Ishikawa (cell line): ENCODE measurements at regions not wholly inside any gene's neighbourhood (a gene's known extent, or its start where the extent isn't known, plus 50 kb on each side); places are given as distances from the start of the nearest gene placed in this dataset.

Experiments
- CEBPB ChIP-seq: IDR thresholded peaks from 2 replicates; pipeline ENCODE4 v1.6.1; 2012
- CREB1 ChIP-seq: IDR thresholded peaks from 2 replicates; pipeline ENCODE4 v1.6.1; 2012; ENCODE audit warnings: low read depth
- EGR1 ChIP-seq: IDR thresholded peaks from 2 replicates; pipeline ENCODE4 v1.6.1; 2012
- EP300 ChIP-seq: IDR thresholded peaks from 2 replicates; pipeline ENCODE4 v1.6.1; 2012; ENCODE audit warnings: borderline replicate concordance
- FOXM1 ChIP-seq: IDR thresholded peaks from 2 replicates; pipeline ENCODE4 v1.6.1; 2012; ENCODE audit warnings: low read depth, borderline replicate concordance
- NFIC ChIP-seq: IDR thresholded peaks from 2 replicates; pipeline ENCODE4 v1.6.1; 2012
- RAD21 ChIP-seq: IDR thresholded peaks from 2 replicates; pipeline ENCODE4 v1.6.1; 2012; ENCODE audit warnings: low read depth
- TAF1 ChIP-seq: IDR thresholded peaks from 2 replicates; pipeline ENCODE4 v1.6.1; 2012; ENCODE audit warnings: low read depth, mild to moderate bottlenecking
- TCF12 ChIP-seq: IDR thresholded peaks from 2 replicates; pipeline ENCODE4 v1.6.1; 2012; ENCODE audit warnings: low read depth
- TEAD4 ChIP-seq: IDR thresholded peaks from 2 replicates; pipeline ENCODE4 v1.6.1; 2012
- YY1 ChIP-seq: IDR thresholded peaks from 2 replicates; pipeline ENCODE4 v1.6.1; 2012; ENCODE audit warnings: low read depth
- ZBTB7A ChIP-seq: IDR thresholded peaks from 2 replicates; pipeline ENCODE4 v1.6.1; 2012; ENCODE audit warnings: low read depth
- TF ChIP-seq, protein P1 (sequence below): IDR thresholded peaks from 2 replicates; pipeline ENCODE4 v1.6.1; 2012; ENCODE audit warnings: low read depth, mild to moderate bottlenecking
- TF ChIP-seq, protein P2 (sequence below): IDR thresholded peaks from 2 replicates; pipeline ENCODE4 v1.6.1; 2012
- TF ChIP-seq, protein P3 (sequence below): IDR thresholded peaks from 2 replicates; pipeline ENCODE4 v1.6.1; 2012

DNA sequence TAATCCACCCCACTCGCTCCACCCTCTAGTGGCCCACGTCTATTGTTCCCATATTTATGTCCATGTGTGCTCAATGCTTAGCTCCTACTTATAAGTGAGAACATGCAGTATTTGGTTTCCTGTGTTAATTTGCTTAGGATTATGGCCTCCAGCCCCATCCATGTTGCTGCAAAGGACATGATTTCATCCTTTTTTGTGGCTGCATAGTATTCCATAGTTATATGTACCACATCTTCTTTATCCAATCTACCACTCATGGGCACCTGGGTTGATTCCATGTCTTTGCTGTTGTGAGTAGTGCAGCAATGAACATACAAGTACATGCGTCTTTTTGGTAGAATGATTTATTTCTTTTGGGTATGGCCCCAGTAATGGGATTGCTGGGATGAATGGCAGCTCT is 319.9 kb downstream of the DYSF start:
- TF ChIP-seq, protein P1, sequence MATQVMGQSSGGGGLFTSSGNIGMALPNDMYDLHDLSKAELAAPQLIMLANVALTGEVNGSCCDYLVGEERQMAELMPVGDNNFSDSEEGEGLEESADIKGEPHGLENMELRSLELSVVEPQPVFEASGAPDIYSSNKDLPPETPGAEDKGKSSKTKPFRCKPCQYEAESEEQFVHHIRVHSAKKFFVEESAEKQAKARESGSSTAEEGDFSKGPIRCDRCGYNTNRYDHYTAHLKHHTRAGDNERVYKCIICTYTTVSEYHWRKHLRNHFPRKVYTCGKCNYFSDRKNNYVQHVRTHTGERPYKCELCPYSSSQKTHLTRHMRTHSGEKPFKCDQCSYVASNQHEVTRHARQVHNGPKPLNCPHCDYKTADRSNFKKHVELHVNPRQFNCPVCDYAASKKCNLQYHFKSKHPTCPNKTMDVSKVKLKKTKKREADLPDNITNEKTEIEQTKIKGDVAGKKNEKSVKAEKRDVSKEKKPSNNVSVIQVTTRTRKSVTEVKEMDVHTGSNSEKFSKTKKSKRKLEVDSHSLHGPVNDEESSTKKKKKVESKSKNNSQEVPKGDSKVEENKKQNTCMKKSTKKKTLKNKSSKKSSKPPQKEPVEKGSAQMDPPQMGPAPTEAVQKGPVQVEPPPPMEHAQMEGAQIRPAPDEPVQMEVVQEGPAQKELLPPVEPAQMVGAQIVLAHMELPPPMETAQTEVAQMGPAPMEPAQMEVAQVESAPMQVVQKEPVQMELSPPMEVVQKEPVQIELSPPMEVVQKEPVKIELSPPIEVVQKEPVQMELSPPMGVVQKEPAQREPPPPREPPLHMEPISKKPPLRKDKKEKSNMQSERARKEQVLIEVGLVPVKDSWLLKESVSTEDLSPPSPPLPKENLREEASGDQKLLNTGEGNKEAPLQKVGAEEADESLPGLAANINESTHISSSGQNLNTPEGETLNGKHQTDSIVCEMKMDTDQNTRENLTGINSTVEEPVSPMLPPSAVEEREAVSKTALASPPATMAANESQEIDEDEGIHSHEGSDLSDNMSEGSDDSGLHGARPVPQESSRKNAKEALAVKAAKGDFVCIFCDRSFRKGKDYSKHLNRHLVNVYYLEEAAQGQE = no peak
- TF ChIP-seq EGR1 (no peak), TEAD4 (no peak), TCF12 (no peak), CEBPB (no peak), FOXM1 (no peak), CREB1 (no peak), ZBTB7A (no peak), YY1 (no peak), TAF1 (no peak), RAD21 (no peak), EP300 (no peak), NFIC (no peak)
- TF ChIP-seq, protein P2, sequence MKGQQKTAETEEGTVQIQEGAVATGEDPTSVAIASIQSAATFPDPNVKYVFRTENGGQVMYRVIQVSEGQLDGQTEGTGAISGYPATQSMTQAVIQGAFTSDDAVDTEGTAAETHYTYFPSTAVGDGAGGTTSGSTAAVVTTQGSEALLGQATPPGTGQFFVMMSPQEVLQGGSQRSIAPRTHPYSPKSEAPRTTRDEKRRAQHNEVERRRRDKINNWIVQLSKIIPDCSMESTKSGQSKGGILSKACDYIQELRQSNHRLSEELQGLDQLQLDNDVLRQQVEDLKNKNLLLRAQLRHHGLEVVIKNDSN = no peak
- TF ChIP-seq, protein P3, sequence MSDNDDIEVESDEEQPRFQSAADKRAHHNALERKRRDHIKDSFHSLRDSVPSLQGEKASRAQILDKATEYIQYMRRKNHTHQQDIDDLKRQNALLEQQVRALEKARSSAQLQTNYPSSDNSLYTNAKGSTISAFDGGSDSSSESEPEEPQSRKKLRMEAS = no peak

DNA sequence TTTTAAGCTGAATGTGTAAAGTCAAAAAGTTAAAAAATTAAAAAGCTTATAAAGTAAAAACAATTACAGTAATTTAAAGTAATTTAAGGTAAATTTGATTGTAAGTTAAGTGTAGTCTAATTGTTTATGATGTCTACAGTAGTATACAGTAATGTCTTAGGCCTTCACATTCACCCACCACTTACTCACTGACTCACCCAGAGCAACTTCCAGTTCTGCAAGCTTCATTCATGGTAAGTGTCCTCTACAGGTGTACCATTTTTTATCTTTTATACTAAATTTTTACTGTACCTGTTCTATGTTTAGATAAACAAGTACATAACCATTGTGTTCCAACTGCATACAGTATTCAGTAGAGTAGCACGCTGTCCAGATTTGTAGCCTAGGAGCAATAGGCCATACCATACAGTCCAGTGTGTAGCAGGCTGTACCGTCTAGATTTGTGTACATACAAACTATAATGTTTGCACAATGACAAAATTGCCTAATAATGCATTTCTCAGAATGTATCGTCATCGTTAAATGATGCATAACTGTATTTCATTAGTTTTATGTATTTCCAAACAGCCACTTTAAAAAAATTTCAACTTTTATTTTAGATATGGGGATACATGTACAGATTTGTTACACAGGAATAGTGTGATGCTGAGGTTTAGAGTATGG is 319.3 kb downstream of the DYSF start:
- no peak for TF ChIP-seq EGR1
- TF ChIP-seq YY1 = no peak
- no peak for TF ChIP-seq TAF1
- TF ChIP-seq CEBPB = no peak
- TF ChIP-seq, protein P3 = no peak
- TF ChIP-seq EP300 = no peak
- no peak for TF ChIP-seq NFIC
- TF ChIP-seq FOXM1 = no peak
- TF ChIP-seq ZBTB7A = no peak
- TF ChIP-seq RAD21 = no peak
- no peak for TF ChIP-seq TCF12

DNA sequence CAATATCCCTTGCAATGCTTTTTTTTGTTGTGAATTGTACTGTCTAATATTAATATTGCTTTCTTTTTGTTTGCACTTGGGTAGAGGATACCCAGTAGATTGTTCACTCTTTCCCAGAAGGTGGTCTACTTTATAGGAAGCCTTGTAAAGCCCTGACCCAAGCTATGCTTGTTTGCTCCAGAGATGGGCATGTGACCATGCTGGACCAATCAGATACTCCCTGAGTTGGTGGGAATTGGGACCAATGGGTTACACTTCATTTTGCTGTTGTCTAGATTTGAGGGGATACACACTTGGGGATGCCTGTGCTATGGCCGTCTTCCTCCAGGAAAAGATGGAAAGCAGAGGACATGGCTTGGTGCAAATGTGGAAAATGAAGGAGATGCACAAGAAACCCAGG is 314.3 kb downstream of the DYSF start:
- TF ChIP-seq, protein P3 = no peak
- TF ChIP-seq, protein P2 = peak; percentile 67

DNA sequence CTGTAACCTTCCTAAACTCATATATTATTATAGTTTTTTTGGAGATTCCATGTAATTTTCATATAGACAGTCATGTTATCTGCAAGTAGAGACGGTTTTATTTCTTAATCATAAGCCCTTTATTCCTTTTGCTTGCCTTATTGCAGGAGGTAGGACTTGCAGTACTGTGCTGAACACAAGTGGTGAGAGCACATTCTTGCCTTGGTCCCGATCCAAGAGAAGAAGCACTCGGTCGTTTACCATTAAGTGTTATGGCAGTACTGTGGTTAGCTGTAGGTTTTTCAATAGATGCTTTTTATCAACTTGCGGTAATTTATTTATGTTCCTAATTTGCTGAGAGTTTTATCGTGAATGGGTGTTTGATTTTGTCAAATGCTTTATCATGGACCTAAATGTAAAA is 305.7 kb downstream of the DYSF start:
- no peak for TF ChIP-seq TEAD4
- TF ChIP-seq, protein P3 = no peak
- TF ChIP-seq NFIC = no peak
- no peak for TF ChIP-seq TAF1

DNA sequence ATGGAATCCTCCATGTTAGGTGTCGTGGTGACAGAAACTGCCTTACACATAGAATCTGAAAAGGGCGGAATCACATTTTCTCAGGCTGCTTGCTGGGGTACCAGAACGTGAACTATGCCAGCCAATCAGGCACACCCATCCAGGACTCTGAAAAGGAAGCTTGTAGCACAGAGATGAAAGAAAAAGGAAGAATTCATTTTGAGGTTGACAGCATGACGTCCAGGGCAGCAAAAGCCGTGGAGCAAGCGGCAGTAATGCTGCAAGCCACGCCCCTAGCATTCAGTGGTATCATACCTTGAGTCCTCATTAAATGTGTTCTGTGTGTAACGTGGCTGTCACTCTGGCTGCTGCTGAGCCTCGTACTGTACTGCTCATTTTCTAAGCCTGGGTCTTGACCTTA is 304.0 kb downstream of the DYSF start:
- TF ChIP-seq TCF12 (no peak), NFIC (no peak), CREB1 (no peak), RAD21 (no peak), FOXM1 (no peak), ZBTB7A (no peak), TEAD4 (no peak), EGR1 (no peak), CEBPB (no peak), EP300 (no peak), YY1 (no peak)
- TF ChIP-seq, protein P1 = no peak
- TF ChIP-seq, protein P2 = no peak
